H1 (cell line): ENCODE measurements at regions not wholly inside any gene's neighbourhood (a gene's known extent, or its start where the extent isn't known, plus 50 kb on each side); places are given as distances from the start of the nearest gene placed in this dataset.

Experiments used
- CTCF ChIA-PET: fragments of 300-600 bp; sonication (Branson Sonifier 250); formaldehyde crosslinking; loops from one replicate; lab custom pipeline; 2021; ENCODE audit not compliant: partially characterized antibody; lab: Charles Lee
- POLR2A ChIA-PET: fragments of 300-600 bp; sonication (Branson Sonifier 250); formaldehyde crosslinking; loops from one replicate; lab custom pipeline; 2021; ENCODE audit warnings: inconsistent platforms; ENCODE audit not compliant: partially characterized antibody; lab: Charles Lee
- DNase-seq, 2 experiments: peaks; one replicate each; pipeline versions ENCODE4 v3.0.0 to v3.0.0-alpha.2; 2010 to 2022; ENCODE audit warnings: low spot score in 2 of 2, low read depth in 1 of 2, mixed read lengths in 1 of 2
- FAIRE-seq: peaks from 2 replicates; lab custom pipeline; 2011; peaks lifted over from hg19 to GRCh38; lab: Jason Lieb, UNC
- H2AFZ ChIP-seq: 2 replicates; pipeline ENCODE4 v1.8.1; 2012; ENCODE audit warnings: low read length, inconsistent platforms
- H2AK5ac ChIP-seq: 2 replicates; pipeline ENCODE4 v1.6.1; 2013; ENCODE audit warnings: low read depth, low read length
- H2BK120ac ChIP-seq: replicated peaks from 2 replicates; pipeline ENCODE3; 2013; ENCODE audit warnings: low read depth, low read length, inconsistent platforms
- H2BK12ac ChIP-seq: 2 replicates; pipeline ENCODE4 v1.6.1; 2013; ENCODE audit warnings: low read depth, low read length
- H2BK15ac ChIP-seq: 2 replicates; pipeline ENCODE4 v1.6.1; 2013; ENCODE audit warnings: low read length
- H2BK20ac ChIP-seq: 2 replicates; pipeline ENCODE4 v1.6.1; 2013; ENCODE audit warnings: low read length
- H2BK5ac ChIP-seq: 2 replicates; pipeline ENCODE4 v1.6.1; 2013; ENCODE audit warnings: low read depth, low read length
- H3K14ac ChIP-seq: 2 replicates; pipeline ENCODE4 v1.6.1; 2013; ENCODE audit warnings: inconsistent platforms; ENCODE audit not compliant: insufficient read length
- H3K18ac ChIP-seq: 2 replicates; pipeline ENCODE4 v1.6.1; 2013; ENCODE audit warnings: low read length; ENCODE audit errors: extremely low read depth
- H3K23ac ChIP-seq: 2 replicates; pipeline ENCODE4 v1.6.1; 2013; ENCODE audit warnings: inconsistent platforms; ENCODE audit not compliant: insufficient read length
- H3K23me2 ChIP-seq: 2 replicates; pipeline ENCODE4 v1.6.1; 2013; ENCODE audit warnings: low read depth, low read length
- H3K27ac ChIP-seq: 2 replicates; pipeline ENCODE4 v1.6.1; 2011; ENCODE audit warnings: low read depth, low read length, inconsistent platforms
- H3K27me3 ChIP-seq, 4 experiments: replicated peaks in 1 of 4; 1 replicate in 1 of 4; 2 replicates in 3 of 4; pipeline versions ENCODE4 v1.6.1 to v1.8.1; 2011 to 2013; ENCODE audit warnings: low read length in 3 of 4, mild to moderate bottlenecking in 3 of 4, inconsistent platforms in 2 of 4, mixed read lengths in 2 of 4, moderate library complexity in 1 of 4; ENCODE audit not compliant: control insufficient read depth in 3 of 4, insufficient read depth in 3 of 4; ENCODE audit errors: extremely low read depth in 1 of 4
- H3K36me3 ChIP-seq, 4 experiments: 2 replicates each; pipeline versions ENCODE4 v1.6.1 to v1.8.1; 2011 to 2013; ENCODE audit warnings: mild to moderate bottlenecking in 4 of 4, low read length in 3 of 4, moderate library complexity in 2 of 4, control low read depth in 1 of 4, inconsistent platforms in 1 of 4; ENCODE audit not compliant: insufficient read depth in 4 of 4, control insufficient read depth in 2 of 4
- H3K4ac ChIP-seq: replicated peaks from 2 replicates; pipeline ENCODE3; 2013; ENCODE audit warnings: low read length, low read depth, mixed read lengths, inconsistent platforms; ENCODE audit not compliant: insufficient read length
- H3K4me1 ChIP-seq, 4 experiments: replicated peaks in 1 of 4; 1 replicate in 1 of 4; 2 replicates in 3 of 4; pipeline versions ENCODE4 v1.6.1 to v1.8.1; 2011 to 2013; ENCODE audit warnings: low read length in 3 of 4, inconsistent platforms in 2 of 4, mixed read lengths in 1 of 4; ENCODE audit not compliant: insufficient read depth in 4 of 4, control insufficient read depth in 3 of 4
- H3K4me2 ChIP-seq, 2 experiments: 2 replicates each; pipeline versions ENCODE4 v1.6.1 to v1.8.1; 2011 to 2013; ENCODE audit warnings: low read depth in 2 of 2, low read length in 2 of 2, control low read depth in 1 of 2, inconsistent platforms in 1 of 2, mild to moderate bottlenecking in 1 of 2; ENCODE audit not compliant: insufficient read depth in 1 of 2
- H3K4me3 ChIP-seq, 4 experiments: fragments of 200-600, 300-600 bp in 1 of 4; sonication (generic), shearing (Covaris generic), sonication (Bioruptor Twin) in 1 of 4; 2 replicates each; pipeline versions ENCODE4 v1.5.1 to v1.8.1; 2011 to 2016; ENCODE audit warnings: low read length in 4 of 4, low read depth in 3 of 4, control low read depth in 2 of 4, inconsistent platforms in 2 of 4, mild to moderate bottlenecking in 2 of 4, mixed read lengths in 1 of 4, moderate library complexity in 1 of 4; ENCODE audit not compliant: insufficient read depth in 2 of 4; ENCODE audit errors: extremely low read depth in 1 of 4
- H3K56ac ChIP-seq: replicated peaks from 2 replicates; pipeline ENCODE3; 2013; ENCODE audit warnings: low read depth, mild to moderate bottlenecking, mixed read lengths, low read length, inconsistent platforms; ENCODE audit not compliant: insufficient read length
- H3K79me1 ChIP-seq: 2 replicates; pipeline ENCODE4 v1.6.1; 2013; ENCODE audit warnings: low read depth, low read length, control low read depth
- H3K79me2 ChIP-seq, 2 experiments: 2 replicates each; pipeline versions ENCODE4 v1.6.1 to v1.8.1; 2012 to 2013; ENCODE audit warnings: low read length in 2 of 2, mild to moderate bottlenecking in 2 of 2, inconsistent platforms in 1 of 2; ENCODE audit not compliant: insufficient read depth in 2 of 2, control insufficient read depth in 1 of 2
- H3K9ac ChIP-seq, 4 experiments: replicated peaks in 1 of 4; 1 replicate in 1 of 4; 2 replicates in 3 of 4; pipeline versions ENCODE4 v1.6.1 to v1.8.1; 2011 to 2013; ENCODE audit warnings: low read depth in 3 of 4, low read length in 3 of 4, control low read depth in 2 of 4, mild to moderate bottlenecking in 2 of 4, moderate library complexity in 2 of 4, inconsistent platforms in 1 of 4; ENCODE audit errors: extremely low read depth in 1 of 4
- H3K9me3 ChIP-seq, 2 experiments: 2 replicates each; pipeline versions ENCODE4 v1.6.1 to v1.8.1; 2012 to 2013; ENCODE audit warnings: mild to moderate bottlenecking in 2 of 2, moderate library complexity in 2 of 2, control low read depth in 1 of 2, inconsistent platforms in 1 of 2, low read depth in 1 of 2, low read length in 1 of 2, mixed read lengths in 1 of 2; ENCODE audit not compliant: insufficient read depth in 2 of 2
- H4K20me1 ChIP-seq, 2 experiments: replicated peaks in 1 of 2; 2 replicates each; pipeline versions ENCODE3 to v1.8.1; 2011 to 2013; ENCODE audit warnings: inconsistent platforms in 2 of 2, low read length in 2 of 2, mild to moderate bottlenecking in 1 of 2; ENCODE audit not compliant: insufficient read depth in 2 of 2, control insufficient read depth in 1 of 2
- H4K5ac ChIP-seq: 2 replicates; pipeline ENCODE4 v1.6.1; 2013; ENCODE audit warnings: low read length, low read depth, mixed read lengths, inconsistent platforms; ENCODE audit not compliant: insufficient read length
- H4K8ac ChIP-seq: 2 replicates; pipeline ENCODE4 v1.8.0; 2013; ENCODE audit warnings: mild to moderate bottlenecking, moderate library complexity, low read length, inconsistent platforms; ENCODE audit not compliant: insufficient read depth; ENCODE audit errors: extremely low read depth
- H4K91ac ChIP-seq: replicated peaks from 2 replicates; pipeline ENCODE3; 2013; ENCODE audit warnings: low read length, mixed read lengths, inconsistent platforms; ENCODE audit not compliant: insufficient read length
- BRCA1 ChIP-seq: IDR thresholded peaks from 2 replicates; pipeline ENCODE4 v1.6.1; 2012; ENCODE audit warnings: low read depth, low read length, improper control_type of control experiment
- CBX5 ChIP-seq: fragments of 300-800, 300-1000 bp; sonication (generic); IDR thresholded peaks from 2 replicates; pipeline ENCODE4 v1.7.1; 2016; ENCODE audit warnings: antibody characterized with exemption, low read length, low read depth
- CEBPB ChIP-seq: IDR thresholded peaks from 2 replicates; pipeline ENCODE4 v1.6.1; 2012; ENCODE audit warnings: low read depth, low read length
- FOSL1 ChIP-seq: IDR thresholded peaks from 2 replicates; pipeline ENCODE4 v1.6.1; 2011; ENCODE audit warnings: mild to moderate bottlenecking, low read depth, low read length, moderate library complexity; ENCODE audit not compliant: insufficient read depth
- KDM4A ChIP-seq: IDR thresholded peaks from one replicate; pipeline ENCODE4 v1.7.1; 2012; ENCODE audit warnings: low read depth, mild to moderate bottlenecking, moderate library complexity, low read length, inconsistent platforms; ENCODE audit not compliant: severe bottlenecking
- MAFK ChIP-seq: IDR thresholded peaks from 2 replicates; pipeline ENCODE4 v1.6.1; 2012; ENCODE audit warnings: low read depth, mild to moderate bottlenecking, improper control_type of control experiment, low read length
- POLR2A ChIP-seq, 2 experiments: IDR thresholded peaks; 1 replicate in 1 of 2; 2 replicates in 1 of 2; pipeline ENCODE4 v1.6.1; 2011; ENCODE audit warnings: low read depth in 2 of 2, low read length in 2 of 2, mild to moderate bottlenecking in 2 of 2; ENCODE audit errors: control extremely low read depth in 1 of 2
- POLR2AphosphoS5 ChIP-seq: IDR thresholded peaks from 2 replicates; pipeline ENCODE4 v1.6.1; 2011; ENCODE audit warnings: low read depth, low read length
- POU5F1 ChIP-seq: IDR thresholded peaks from 2 replicates; pipeline ENCODE4 v1.6.1; 2011; ENCODE audit warnings: low read depth, mild to moderate bottlenecking, low read length, moderate library complexity
- SAP30 ChIP-seq: fragments of 300-600 bp; sonication (generic); IDR thresholded peaks from 2 replicates; pipeline ENCODE4 v1.7.1; 2012; ENCODE audit warnings: low read length, moderate library complexity, mild to moderate bottlenecking, inconsistent platforms; ENCODE audit not compliant: insufficient read depth, insufficient replicate concordance
- SIN3A ChIP-seq, 2 experiments: IDR thresholded peaks in 1 of 2; conservative IDR thresholded peaks in 1 of 2; 2 replicates each; pipeline ENCODE4 v1.6.1; 2011 to 2012; ENCODE audit warnings: low read length in 2 of 2, improper control_type of control experiment in 1 of 2, low read depth in 1 of 2, mild to moderate bottlenecking in 1 of 2
- SIRT6 ChIP-seq: IDR thresholded peaks from one replicate; pipeline ENCODE4 v1.7.1; 2012; ENCODE audit warnings: low read length, inconsistent platforms
- SIX5 ChIP-seq: IDR thresholded peaks from 2 replicates; pipeline ENCODE4 v1.6.1; 2011; ENCODE audit warnings: mild to moderate bottlenecking, low read depth, low read length
- SP1 ChIP-seq: IDR thresholded peaks from 2 replicates; pipeline ENCODE4 v1.6.1; 2011; ENCODE audit warnings: low read depth, low read length
- SP2 ChIP-seq: IDR thresholded peaks from 2 replicates; pipeline ENCODE4 v1.6.1; 2012; ENCODE audit warnings: mild to moderate bottlenecking, low read length, inconsistent platforms
- SP4 ChIP-seq: IDR thresholded peaks from 2 replicates; pipeline ENCODE4 v1.6.1; 2012; ENCODE audit warnings: low read length, inconsistent platforms
- TCF12 ChIP-seq: IDR thresholded peaks from 2 replicates; pipeline ENCODE4 v1.6.1; 2011; ENCODE audit warnings: low read depth, mild to moderate bottlenecking, low read length
- WGBS, 2 experiments: shearing (Covaris generic) in 1 of 2; methylation state at CpG; one replicate each; pipeline versions ENCODE4 v1.1.6 to v1.1.7; 2013 to 2015; ENCODE audit warnings: low lambda C conversion rate in 2 of 2, mixed read lengths in 2 of 2, inconsistent platforms in 1 of 2, low coverage in 1 of 2, missing lambda C conversion rate in 1 of 2; ENCODE audit not compliant: insufficient replicate concordance in 2 of 2, insufficient coverage in 1 of 2, insufficient read length in 1 of 2; ENCODE audit errors: extremely low coverage in 1 of 2, missing lambda C conversion rate in 1 of 2; 5-methylcytosine and 5-hydroxymethylcytosine counted together

GRCh38 chrX:23202326-23202725 lies 132.3 kb upstream of the PTCHD1 start:
- ChIA-PET POLR2A (no interaction called here), CTCF (no interaction called here)
- Histone ChIP-seq H2BK15ac (no peak overlapping the region), H4K8ac (no peak overlapping the region), H3K4me3 (no peak overlapping the region), H2AFZ (no peak overlapping the region), H2AK5ac (no peak overlapping the region), H4K5ac (no peak overlapping the region), H4K91ac (no peak overlapping the region), H3K36me3 (no peaks in the 10 kb centered on the region), H2BK5ac (no peak overlapping the region), H3K4ac (no peak overlapping the region), H3K9ac (no peak overlapping the region), H3K18ac (no peak overlapping the region), H3K4me2 (no peak overlapping the region; a peak in 1 of 4 replicates), H3K9me3 (no peaks in the 10 kb centered on the region), H3K56ac (no peak overlapping the region), H3K14ac (no peak overlapping the region), H3K79me1 (no peaks in the 10 kb centered on the region), H3K27ac (no peak overlapping the region), H3K23ac (no peak overlapping the region), H3K23me2 (no peaks in the 10 kb centered on the region), H2BK12ac (no peak overlapping the region), H2BK120ac (no peak overlapping the region), H3K4me1 (peaks cover 0 to 2% (median 0%) of the 10 kb centered on the region in 4 experiments; a peak in 2 of 7 replicates), H2BK20ac (no peak overlapping the region), H3K79me2 (no peaks in the 10 kb centered on the region), H3K27me3 (no peaks in the 10 kb centered on the region), H4K20me1 (no peaks in the 10 kb centered on the region)
- TF ChIP-seq MAFK (no peak), CEBPB (no peak), POLR2AphosphoS5 (no peak), SP2 (no peak), SIX5 (no peak), SIRT6 (no peak), KDM4A (no peak), SIN3A (conservative IDR thresholded peaks at IDR 0.05 in 1 of 2, IDR thresholded peaks at IDR 0.05 in 1 of 2; ENCODE audit: low read depth in 1 of 2, low read length in 2 of 2) (no peak), FOSL1 (no peak), TCF12 (no peak), SP1 (no peak), POU5F1 (no peak), POLR2A (IDR thresholded peaks at IDR 0.05; ENCODE audit: control extremely low read depth in 1 of 2, low read depth in 2 of 2, low read length in 2 of 2) (no peak), CBX5 (no peak), SAP30 (no peak), BRCA1 (no peak), SP4 (no peak)
- FAIRE-seq (peak; percentile 13), DNase-seq (no peak)
- 20% methylated on average over 4 of the region's 4 CpGs; no CpG with 5 or more reads in 1 of the 2 experiments for WGBS, 2 experiments
